AG04449 (cell line): ENCODE measurements at regions not wholly inside any gene's neighbourhood (a gene's known extent, or its start where the extent isn't known, plus 50 kb on each side); places are given as distances from the start of the nearest gene placed in this dataset.

Experiments
- CTCF ChIA-PET: fragments of 350-600 bp; formaldehyde crosslinking; extraction: SDS; loops from one replicate; lab custom pipeline; 2021; ENCODE audit warnings: antibody characterized with exemption; lab: Yijun Ruan, JAX
- POLR2A ChIA-PET: fragments of 400-600, 350-600 bp; formaldehyde crosslinking; extraction: SDS; loops from one replicate; lab custom pipeline; 2020; ENCODE audit warnings: antibody characterized with exemption, inconsistent platforms; lab: Yijun Ruan, JAX
- DNase-seq: peaks from one replicate; pipeline ENCODE4 v3.0.0-alpha.2; 2010; ENCODE audit warnings: low read depth, low spot score
- H3K4me3 ChIP-seq: 2 replicates; pipeline ENCODE4 v1.5.1; 2011; ENCODE audit warnings: low read depth, mild to moderate bottlenecking, control low read depth, low read length
- TF ChIP-seq, protein P1 (sequence below): IDR thresholded peaks from one replicate; pipeline ENCODE4 v1.5.1; 2011; ENCODE audit warnings: mild to moderate bottlenecking, moderate library complexity, low read length, control low read depth, inconsistent platforms; ENCODE audit not compliant: insufficient read depth; ENCODE audit errors: missing control alignments

DNA sequence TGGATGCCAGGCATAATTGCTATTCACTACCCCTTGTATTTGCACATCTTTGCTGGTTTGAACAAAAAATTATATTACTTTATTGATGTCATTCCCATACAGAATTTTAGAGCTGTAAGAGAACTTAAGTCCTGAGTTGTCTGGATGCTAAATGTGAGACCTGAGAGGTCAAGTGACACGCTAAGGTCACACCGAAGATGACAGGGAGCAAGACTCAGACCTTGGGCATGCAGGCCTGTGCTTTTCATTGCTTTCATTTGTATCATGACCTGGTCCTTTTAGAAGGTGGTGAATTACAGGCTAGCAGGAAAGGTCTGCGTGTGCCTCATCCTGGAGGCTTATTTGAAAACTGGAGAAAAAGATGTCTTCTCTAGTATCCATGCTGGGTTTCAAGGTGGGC is 312.0 kb upstream of the RASGRP1 start:
- TF ChIP-seq, protein P1, sequence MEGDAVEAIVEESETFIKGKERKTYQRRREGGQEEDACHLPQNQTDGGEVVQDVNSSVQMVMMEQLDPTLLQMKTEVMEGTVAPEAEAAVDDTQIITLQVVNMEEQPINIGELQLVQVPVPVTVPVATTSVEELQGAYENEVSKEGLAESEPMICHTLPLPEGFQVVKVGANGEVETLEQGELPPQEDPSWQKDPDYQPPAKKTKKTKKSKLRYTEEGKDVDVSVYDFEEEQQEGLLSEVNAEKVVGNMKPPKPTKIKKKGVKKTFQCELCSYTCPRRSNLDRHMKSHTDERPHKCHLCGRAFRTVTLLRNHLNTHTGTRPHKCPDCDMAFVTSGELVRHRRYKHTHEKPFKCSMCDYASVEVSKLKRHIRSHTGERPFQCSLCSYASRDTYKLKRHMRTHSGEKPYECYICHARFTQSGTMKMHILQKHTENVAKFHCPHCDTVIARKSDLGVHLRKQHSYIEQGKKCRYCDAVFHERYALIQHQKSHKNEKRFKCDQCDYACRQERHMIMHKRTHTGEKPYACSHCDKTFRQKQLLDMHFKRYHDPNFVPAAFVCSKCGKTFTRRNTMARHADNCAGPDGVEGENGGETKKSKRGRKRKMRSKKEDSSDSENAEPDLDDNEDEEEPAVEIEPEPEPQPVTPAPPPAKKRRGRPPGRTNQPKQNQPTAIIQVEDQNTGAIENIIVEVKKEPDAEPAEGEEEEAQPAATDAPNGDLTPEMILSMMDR = no peak
- H3K4me3 ChIP-seq = no peak overlapping the region
- ChIA-PET CTCF (interaction anchor here (1.0 to 1.7 kb wide), 2 partner anchors 12 to 162 kb away, joined by 3 read pairs; no protein-coding TSS in a partner anchor), POLR2A (no interaction called here)
- no peak for DNase-seq

DNA sequence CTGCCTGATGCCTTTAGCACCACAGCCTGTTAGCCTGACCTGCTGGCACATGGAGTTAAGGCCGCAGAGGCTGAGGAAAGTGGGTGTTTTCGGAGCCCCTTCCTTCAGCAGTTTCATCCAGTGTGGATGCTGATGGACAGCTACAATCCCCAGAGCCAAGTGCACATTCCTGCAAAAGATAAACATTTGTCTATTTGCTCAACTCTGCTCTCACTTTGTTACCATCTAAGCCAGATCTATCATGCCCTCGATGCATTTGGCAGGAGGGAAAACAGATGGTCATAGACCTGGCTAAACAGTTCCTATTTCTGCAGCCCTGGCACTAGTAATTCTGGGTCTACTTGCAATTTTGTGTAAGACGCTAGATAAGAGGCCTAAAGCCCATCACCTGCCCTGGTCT is 312.9 kb upstream of the RASGRP1 start:
- TF ChIP-seq, protein P1 = no peak
- no peak for DNase-seq
- CTCF ChIA-PET = no interaction called here
- POLR2A ChIA-PET = no interaction called here
- no peak overlapping the region for H3K4me3 ChIP-seq

DNA sequence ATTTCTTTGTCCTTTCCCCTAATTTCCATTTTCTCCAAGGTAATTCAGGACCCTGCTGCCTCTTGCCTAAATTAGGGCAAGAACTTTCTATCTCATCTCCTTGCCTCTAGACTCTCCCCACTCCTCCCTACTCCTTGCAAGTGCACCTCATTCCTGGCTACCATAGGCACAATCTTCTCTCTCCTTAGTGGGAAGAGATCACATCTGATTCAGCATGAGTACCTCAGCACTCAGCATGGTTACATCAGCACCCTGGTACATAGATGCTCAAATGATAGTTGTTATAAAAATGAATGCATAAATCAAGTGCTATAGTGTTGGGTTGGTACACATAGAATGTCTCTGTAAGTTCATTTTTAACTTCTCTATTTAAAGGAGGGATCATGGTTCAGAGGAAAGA is 313.4 kb upstream of the RASGRP1 start:
- no peak for DNase-seq
- ChIA-PET CTCF (interaction anchor here (0.6 kb wide), 1 partner anchor 11 kb away, joined by 3 read pairs; no protein-coding TSS in a partner anchor), POLR2A (no interaction called here)
- TF ChIP-seq, protein P1 = no peak
- no peak overlapping the region for H3K4me3 ChIP-seq

DNA sequence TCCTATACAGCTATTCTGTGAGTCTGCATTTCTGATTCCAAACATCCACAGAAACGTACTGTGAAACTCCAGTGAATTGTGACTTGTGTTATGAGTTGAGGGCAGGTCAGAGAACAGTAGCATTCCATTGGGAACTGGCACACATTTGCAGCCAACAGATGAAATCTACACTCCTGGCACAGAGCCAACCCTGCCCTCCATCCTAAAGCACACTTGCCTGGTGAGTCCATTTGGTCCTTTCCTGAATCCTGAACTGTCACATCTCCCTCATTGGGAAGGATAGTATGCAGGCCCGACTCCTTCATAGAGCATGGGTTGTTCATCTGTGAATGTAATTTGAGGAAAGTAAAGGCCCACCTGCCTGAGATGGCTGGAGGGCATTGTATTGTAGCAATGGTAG is 314.3 kb upstream of the RASGRP1 start:
- CTCF ChIA-PET = interaction anchor here (1.1 to 1.6 kb wide), 3 partner anchors 9 to 112 kb away, joined by 3 to 5 read pairs (median 3); no protein-coding TSS in a partner anchor
- H3K4me3 ChIP-seq = no peak overlapping the region
- POLR2A ChIA-PET = no interaction called here
- TF ChIP-seq, protein P1 = no peak
- DNase-seq = no peak

DNA sequence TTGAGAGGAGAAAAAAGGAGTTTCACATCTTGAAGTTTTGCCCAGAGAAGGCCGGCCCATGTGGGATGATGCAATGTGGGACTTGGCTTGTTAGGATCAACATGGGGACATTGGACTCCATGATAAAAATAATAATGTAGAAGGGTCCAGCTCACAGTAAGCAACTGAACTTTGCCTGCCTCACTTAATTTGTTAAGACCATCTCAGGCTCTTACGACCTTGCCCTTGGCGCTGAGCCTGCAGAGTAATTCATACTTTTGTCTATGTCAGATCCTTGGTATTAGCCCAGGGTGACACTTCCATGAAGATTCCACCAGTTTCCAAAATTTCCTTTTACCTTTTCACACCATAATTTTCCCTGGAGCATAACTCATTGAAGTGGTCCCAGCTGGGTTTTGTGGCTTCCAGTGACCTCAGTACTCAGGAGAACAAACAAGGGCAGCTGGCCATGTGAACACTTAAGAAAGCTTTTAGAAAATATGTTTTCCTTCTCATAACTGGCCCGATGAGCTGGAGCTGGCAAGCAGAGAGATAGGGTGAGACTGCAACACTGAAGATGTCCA is 315.4 kb upstream of the RASGRP1 start:
- no peak overlapping the region for H3K4me3 ChIP-seq
- CTCF ChIA-PET = interaction anchor here (1.1 to 1.6 kb wide), 3 partner anchors 10 to 111 kb away, joined by 3 to 5 read pairs (median 3); no protein-coding TSS in a partner anchor
- TF ChIP-seq, protein P1 = no peak
- no peak for DNase-seq
- POLR2A ChIA-PET = interaction anchor here (0.6 to 1.3 kb wide), 3 partner anchors 165 to 701 kb away, joined by 3 to 4 read pairs (median 3); partner anchors contain the start of gene THBS1

DNA sequence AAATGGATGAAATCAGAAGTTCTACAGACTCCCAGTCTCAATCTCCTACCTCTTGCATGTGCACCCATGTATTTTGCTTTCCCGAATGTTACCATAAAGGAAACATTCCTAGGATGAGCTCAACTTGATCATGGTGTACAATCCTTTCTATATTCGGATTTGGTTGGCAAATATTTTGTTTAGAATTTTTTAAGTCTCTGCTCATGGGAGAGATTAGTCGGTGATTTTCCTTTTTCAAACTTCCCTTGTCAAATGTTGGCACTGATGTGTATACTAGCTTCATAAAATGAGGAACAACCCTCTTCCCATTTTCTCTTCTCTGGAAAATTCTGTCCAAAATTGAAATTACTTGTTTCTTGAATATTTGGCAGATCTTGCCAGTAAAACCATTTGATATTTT is 317.6 kb upstream of the RASGRP1 start:
- H3K4me3 ChIP-seq = no peak overlapping the region
- no peak for DNase-seq
- TF ChIP-seq, protein P1 = no peak
- ChIA-PET CTCF (interaction anchor here (1.1 kb wide), 1 partner anchor 875 kb away, joined by 4 read pairs; no protein-coding TSS in a partner anchor), POLR2A (interaction anchor here (0.7 kb wide), 2 partner anchors 38 to 109 kb away, joined by 3 read pairs; no protein-coding TSS in a partner anchor)
